WTC11 (cell line): ENCODE measurements at regions not wholly inside any gene's neighbourhood (a gene's known extent, or its start where the extent isn't known, plus 50 kb on each side); places are given as distances from the start of the nearest gene placed in this dataset.

Experiments used
- CREM ChIP-seq: sonication (generic); formaldehyde crosslinking; IDR thresholded peaks from 2 replicates; pipeline ENCODE4 v1.8.1; 2022; ENCODE audit warnings: mild to moderate bottlenecking, missing genetic modification reagents, moderate library complexity
- FOXP1 ChIP-seq: sonication (generic); formaldehyde crosslinking; IDR thresholded peaks from 2 replicates; pipeline ENCODE4 v1.8.0; 2022; ENCODE audit warnings: missing genetic modification reagents, mild to moderate bottlenecking, moderate library complexity, borderline replicate concordance
- HMGA2 ChIP-seq: fragments of 250-450 bp; sonication (Bioruptor Pico); IDR thresholded peaks from 2 replicates; pipeline ENCODE4 v1.4.0; 2021; ENCODE audit warnings: mild to moderate bottlenecking, moderate library complexity
- SOX15 ChIP-seq: fragments of 250-450 bp; sonication (Bioruptor Pico); IDR thresholded peaks from 2 replicates; pipeline ENCODE4 v1.9.0; 2021; ENCODE audit warnings: mild to moderate bottlenecking
- TP53 ChIP-seq: sonication (generic); formaldehyde crosslinking; IDR thresholded peaks from 2 replicates; pipeline ENCODE4 v1.8.1; 2023; ENCODE audit warnings: mild to moderate bottlenecking, missing genetic modification reagents
- ZNF396 ChIP-seq: fragments of 250-450 bp; sonication (Bioruptor Pico); IDR thresholded peaks from 2 replicates; pipeline ENCODE4 v1.8.0; 2021; ENCODE audit warnings: mild to moderate bottlenecking, moderate library complexity, borderline replicate concordance
- TF ChIP-seq, protein P1 (sequence below): fragments of 200-600 bp; IDR thresholded peaks from 2 replicates; pipeline ENCODE4 v1.8.0; 2022; ENCODE audit warnings: antibody characterized with exemption
- TF ChIP-seq, protein P2 (sequence below): sonication (generic); formaldehyde crosslinking; IDR thresholded peaks from 2 replicates; pipeline ENCODE4 v1.8.1; 2023; ENCODE audit warnings: mild to moderate bottlenecking, missing genetic modification reagents, borderline replicate concordance

DNA sequence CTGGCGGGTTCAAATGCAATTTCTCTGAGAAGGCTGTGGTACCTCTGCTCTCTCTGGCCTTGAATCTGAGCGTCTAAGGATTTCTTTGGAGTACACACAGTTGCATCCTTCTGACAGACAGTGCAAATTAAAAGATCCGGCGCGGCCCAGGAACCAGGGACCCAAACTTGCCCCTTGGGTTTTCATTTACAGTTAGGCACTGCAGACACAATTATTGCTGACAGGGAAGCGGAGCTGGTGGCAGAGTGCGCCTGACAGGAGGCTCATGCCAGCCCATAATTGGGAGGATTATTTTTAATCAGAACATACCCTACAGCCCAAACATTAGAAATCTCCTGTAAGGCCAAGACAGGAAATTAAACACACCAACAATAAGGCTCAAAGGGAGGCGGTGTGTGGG lies 1023.4 kb upstream of the RBFOX1 start:
- TF ChIP-seq HMGA2 = no peak
- TF ChIP-seq, protein P1, sequence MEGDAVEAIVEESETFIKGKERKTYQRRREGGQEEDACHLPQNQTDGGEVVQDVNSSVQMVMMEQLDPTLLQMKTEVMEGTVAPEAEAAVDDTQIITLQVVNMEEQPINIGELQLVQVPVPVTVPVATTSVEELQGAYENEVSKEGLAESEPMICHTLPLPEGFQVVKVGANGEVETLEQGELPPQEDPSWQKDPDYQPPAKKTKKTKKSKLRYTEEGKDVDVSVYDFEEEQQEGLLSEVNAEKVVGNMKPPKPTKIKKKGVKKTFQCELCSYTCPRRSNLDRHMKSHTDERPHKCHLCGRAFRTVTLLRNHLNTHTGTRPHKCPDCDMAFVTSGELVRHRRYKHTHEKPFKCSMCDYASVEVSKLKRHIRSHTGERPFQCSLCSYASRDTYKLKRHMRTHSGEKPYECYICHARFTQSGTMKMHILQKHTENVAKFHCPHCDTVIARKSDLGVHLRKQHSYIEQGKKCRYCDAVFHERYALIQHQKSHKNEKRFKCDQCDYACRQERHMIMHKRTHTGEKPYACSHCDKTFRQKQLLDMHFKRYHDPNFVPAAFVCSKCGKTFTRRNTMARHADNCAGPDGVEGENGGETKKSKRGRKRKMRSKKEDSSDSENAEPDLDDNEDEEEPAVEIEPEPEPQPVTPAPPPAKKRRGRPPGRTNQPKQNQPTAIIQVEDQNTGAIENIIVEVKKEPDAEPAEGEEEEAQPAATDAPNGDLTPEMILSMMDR = no peak
- no peak for TF ChIP-seq TP53 (CRISPR knock-in tag)
- no peak for TF ChIP-seq CREM (CRISPR knock-in tag)
- TF ChIP-seq, protein P2, sequence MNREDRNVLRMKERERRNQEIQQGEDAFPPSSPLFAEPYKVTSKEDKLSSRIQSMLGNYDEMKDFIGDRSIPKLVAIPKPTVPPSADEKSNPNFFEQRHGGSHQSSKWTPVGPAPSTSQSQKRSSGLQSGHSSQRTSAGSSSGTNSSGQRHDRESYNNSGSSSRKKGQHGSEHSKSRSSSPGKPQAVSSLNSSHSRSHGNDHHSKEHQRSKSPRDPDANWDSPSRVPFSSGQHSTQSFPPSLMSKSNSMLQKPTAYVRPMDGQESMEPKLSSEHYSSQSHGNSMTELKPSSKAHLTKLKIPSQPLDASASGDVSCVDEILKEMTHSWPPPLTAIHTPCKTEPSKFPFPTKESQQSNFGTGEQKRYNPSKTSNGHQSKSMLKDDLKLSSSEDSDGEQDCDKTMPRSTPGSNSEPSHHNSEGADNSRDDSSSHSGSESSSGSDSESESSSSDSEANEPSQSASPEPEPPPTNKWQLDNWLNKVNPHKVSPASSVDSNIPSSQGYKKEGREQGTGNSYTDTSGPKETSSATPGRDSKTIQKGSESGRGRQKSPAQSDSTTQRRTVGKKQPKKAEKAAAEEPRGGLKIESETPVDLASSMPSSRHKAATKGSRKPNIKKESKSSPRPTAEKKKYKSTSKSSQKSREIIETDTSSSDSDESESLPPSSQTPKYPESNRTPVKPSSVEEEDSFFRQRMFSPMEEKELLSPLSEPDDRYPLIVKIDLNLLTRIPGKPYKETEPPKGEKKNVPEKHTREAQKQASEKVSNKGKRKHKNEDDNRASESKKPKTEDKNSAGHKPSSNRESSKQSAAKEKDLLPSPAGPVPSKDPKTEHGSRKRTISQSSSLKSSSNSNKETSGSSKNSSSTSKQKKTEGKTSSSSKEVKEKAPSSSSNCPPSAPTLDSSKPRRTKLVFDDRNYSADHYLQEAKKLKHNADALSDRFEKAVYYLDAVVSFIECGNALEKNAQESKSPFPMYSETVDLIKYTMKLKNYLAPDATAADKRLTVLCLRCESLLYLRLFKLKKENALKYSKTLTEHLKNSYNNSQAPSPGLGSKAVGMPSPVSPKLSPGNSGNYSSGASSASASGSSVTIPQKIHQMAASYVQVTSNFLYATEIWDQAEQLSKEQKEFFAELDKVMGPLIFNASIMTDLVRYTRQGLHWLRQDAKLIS = no peak
- no peak for TF ChIP-seq ZNF396 (CRISPR knock-in tag)
- TF ChIP-seq FOXP1 (CRISPR knock-in tag) = no peak
- no peak for TF ChIP-seq SOX15 (CRISPR knock-in tag)
